ENCODE measurements at regions not wholly inside any gene's neighbourhood (a gene's known extent, or its start where the extent isn't known, plus 50 kb on each side); places are given as distances from the start of the nearest gene placed in this dataset.
A peak's percentile ranks its signal among the peaks of the same experiment; 100 is the strongest.

- 70 to 81% methylated on average over 8 of the region's 8 CpGs for WGBS, 2 donors
- intact Hi-C loops (cut with DNase I; ENCODE audit: low total_unique reads): loop anchor here (5.0 kb wide), 1 partner anchor 612 kb away; no protein-coding TSS in a partner anchor
- DNase-seq (ENCODE audit: low spot score in 2 of 2): no peak
- TF ChIP-seq CTCF (IDR thresholded peaks at IDR 0.05) (no peak), POLR2A (IDR thresholded peaks at IDR 0.05) (no peak)
- H3K4me3 ChIP-seq (ENCODE audit: low read depth, poor library complexity, severe bottlenecking): no peak overlapping the region
These were observed 182.5 kb upstream of the RGS6 start for GRCh38 chr14:71749613-71750238.

DNA sequence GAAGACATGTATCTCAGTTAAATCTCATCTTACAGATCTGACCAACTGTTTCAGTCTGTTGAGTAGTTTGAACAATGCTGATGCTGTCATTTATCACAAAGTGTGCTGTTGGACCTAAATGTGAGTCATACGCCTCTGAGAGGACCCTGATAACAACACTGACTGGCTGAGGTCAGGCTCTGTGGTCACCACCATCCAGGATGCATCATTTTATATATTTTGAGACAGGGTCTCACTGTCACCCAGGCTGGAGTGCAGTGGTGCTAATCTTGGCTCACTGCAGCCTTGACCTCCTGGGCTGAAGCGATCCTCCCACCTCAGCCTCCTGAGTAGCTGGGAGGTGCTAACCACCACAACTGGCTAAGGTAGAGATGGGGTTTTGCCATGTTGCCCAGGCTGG, 181.0 kb upstream of the RGS6 start:
- H3K4me3 ChIP-seq (ENCODE audit: low read depth, poor library complexity, severe bottlenecking): no peak overlapping the region
- no peak for DNase-seq (ENCODE audit: low spot score in 2 of 2)
- intact Hi-C loops (cut with DNase I; ENCODE audit: low total_unique reads): loop anchor here (5.0 kb wide), 1 partner anchor 614 kb away; no protein-coding TSS in a partner anchor
- 92% methylated on average over 2 of the region's 2 CpGs for WGBS, 2 donors
- no peak for TF ChIP-seq CTCF (IDR thresholded peaks at IDR 0.05)
- no peak for TF ChIP-seq POLR2A (IDR thresholded peaks at IDR 0.05)

DNA sequence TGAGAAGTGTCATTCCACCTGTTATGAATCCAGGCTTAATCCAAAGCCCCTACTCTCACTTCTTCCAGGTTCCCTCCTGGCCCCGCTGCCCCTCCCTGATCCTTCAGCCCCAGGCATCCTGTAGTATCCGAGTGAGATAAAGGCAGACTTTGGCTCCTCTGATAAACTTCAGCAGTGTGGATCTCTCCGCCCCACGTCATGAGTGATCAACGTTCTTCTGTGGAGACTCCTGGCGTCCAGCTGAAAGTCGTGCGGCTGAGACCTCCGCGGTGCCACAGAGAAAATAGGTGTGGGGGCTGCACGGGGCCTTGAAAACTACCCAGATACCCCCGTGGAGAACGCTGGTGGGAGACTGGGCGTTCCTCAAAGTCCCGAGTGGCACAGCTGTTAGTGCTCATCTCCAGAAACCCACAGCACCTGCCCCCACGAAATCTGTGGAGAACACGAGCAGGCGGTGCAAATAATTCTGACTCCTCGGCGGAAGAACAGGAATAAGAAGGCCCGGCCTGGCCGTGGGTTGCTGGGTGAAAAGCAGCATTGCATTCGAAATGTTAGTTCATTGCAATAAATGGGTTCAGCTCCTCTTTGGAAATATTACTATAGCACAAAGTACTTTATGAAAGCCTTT, 180.0 kb upstream of the RGS6 start:
- 92% methylated on average over 23 of the region's 23 CpGs for WGBS, 2 donors
- TF ChIP-seq POLR2A (IDR thresholded peaks at IDR 0.05): no peak
- no peak for TF ChIP-seq CTCF (IDR thresholded peaks at IDR 0.05)
- intact Hi-C loops (cut with DNase I; ENCODE audit: low total_unique reads): loop anchor here (5.0 kb wide), 1 partner anchor 615 kb away; no protein-coding TSS in a partner anchor
- no peak for DNase-seq (ENCODE audit: low spot score in 2 of 2)
- H3K4me3 ChIP-seq (ENCODE audit: low read depth, poor library complexity, severe bottlenecking): no peak overlapping the region

DNA sequence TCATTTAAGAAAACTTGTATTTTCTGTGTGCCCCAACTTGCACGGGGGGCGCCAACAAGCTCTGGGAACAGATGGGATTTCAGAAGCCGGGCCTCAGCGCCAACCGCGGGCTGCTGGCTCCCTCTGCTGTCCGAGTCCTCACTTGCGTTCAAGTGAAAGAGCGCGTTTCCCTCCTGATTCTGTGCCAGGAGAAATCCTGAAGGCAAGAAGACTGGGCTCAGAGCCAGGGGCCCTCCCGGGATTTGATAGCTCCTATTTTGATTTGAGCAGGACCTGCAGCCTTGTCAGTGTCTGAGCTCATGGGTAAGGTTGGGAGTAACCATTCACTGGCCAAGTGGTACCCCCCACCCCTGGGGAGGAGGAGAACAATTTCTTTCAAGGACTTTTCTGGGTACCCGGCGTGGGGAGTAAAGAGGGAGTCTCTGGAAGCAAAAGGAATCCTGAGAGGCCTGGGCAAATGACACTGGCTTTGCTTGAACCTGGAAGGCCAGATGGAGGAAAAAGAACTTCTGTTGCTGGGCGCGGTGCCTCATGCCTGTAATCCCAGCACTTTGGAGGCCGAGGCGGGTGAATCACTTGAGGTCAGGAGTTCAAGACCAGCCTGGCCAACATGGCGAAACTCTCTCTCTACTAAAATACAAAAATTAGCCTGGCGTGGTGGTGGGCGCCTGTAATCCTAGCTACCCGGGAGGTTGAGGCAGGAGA, 179.0 kb upstream of the RGS6 start:
- no peak overlapping the region for H3K4me3 ChIP-seq (ENCODE audit: low read depth, poor library complexity, severe bottlenecking)
- WGBS, 2 donors: 23 to 24% methylated on average over 21 of the region's 21 CpGs
- intact Hi-C loops (cut with DNase I; ENCODE audit: low total_unique reads): loop anchor here (5.0 kb wide), 1 partner anchor 616 kb away; no protein-coding TSS in a partner anchor
- DNase-seq (ENCODE audit: low spot score in 2 of 2): peak; percentile 84 to 97
- TF ChIP-seq CTCF (IDR thresholded peaks at IDR 0.05) (peak in 1 of 3 donors; percentile 51), POLR2A (IDR thresholded peaks at IDR 0.05) (no peak)

DNA sequence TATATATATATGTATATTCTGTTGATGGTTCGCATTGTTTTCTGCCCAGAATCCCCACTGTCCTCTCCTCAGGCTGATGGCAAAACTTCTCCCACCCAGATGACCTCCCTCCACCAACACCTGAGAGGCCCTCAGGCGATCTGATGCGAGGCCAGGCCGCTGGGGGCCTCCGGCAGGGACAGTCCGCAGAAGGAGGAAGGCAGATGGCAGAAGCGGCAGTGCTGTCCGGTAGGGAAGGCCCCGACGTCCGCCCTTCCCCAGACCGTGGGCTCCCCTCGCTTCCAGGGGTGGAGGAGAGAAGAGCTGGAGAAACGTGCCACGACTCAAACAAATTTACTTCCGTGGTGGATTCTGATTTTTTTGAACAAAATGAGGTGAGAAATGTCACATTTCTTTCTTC, 178.3 kb upstream of the RGS6 start:
- WGBS, 2 donors: 89 to 93% methylated on average over 16 of the region's 16 CpGs
- TF ChIP-seq POLR2A (IDR thresholded peaks at IDR 0.05): no peak
- no peak for TF ChIP-seq CTCF (IDR thresholded peaks at IDR 0.05)
- no peak for DNase-seq (ENCODE audit: low spot score in 2 of 2)
- intact Hi-C loops (cut with DNase I; ENCODE audit: low total_unique reads): loop anchor here (5.0 kb wide), 1 partner anchor 617 kb away; no protein-coding TSS in a partner anchor
- H3K4me3 ChIP-seq (ENCODE audit: low read depth, poor library complexity, severe bottlenecking): no peak overlapping the region

Data from lower leg skin (tissue), 4 donors.